Right renal cortex interstitium (tissue), 3 donors: ENCODE measurements at regions not wholly inside any gene's neighbourhood (a gene's known extent, or its start where the extent isn't known, plus 50 kb on each side); places are given as distances from the start of the nearest gene placed in this dataset.

Experiments used
- DNase-seq, 3 donors: peaks; one replicate each; pipeline ENCODE4 v3.0.0-alpha.2; 2013; ENCODE audit warnings: low read depth in 3 of 3, low spot score in 2 of 3

DNA sequence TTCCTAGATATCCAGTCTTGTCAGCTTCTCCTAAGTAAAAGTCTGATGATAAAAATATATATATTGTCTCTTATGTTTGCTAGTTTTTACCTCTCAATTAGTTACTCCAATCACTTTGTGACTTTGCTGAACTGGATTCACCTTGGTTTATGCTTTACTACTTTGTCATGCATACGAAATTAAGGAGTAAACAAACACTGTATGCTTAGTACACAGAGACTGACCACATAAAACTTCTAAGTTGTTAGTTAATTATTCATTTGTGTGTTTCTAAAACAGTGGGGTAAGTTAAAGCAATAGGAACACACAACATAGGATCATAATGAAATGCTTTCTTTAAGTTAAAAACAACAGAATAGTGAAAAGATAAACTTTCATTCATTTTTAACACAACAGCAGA lies 877.3 kb upstream of the MAP3K7 start:
- DNase-seq, result no peak

DNA sequence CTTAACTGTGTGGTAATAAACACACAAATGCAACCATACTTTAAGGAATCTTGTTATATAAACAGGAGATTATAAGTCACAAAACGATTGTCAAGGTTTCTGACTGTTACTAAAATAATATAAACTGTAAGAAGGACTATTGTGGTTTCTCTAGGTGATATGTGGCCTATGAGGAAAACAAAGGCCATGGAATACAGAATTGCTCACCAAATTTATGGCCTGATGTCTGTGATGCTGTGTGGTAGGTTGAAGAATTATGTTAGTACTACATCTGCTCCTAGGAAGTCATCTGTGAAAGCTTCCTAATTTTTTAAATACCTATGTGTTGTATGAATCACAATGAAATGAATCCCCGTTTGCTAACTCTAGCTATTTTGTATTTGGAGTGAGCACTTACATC lies 875.4 kb upstream of the MAP3K7 start:
- no peak for DNase-seq

DNA sequence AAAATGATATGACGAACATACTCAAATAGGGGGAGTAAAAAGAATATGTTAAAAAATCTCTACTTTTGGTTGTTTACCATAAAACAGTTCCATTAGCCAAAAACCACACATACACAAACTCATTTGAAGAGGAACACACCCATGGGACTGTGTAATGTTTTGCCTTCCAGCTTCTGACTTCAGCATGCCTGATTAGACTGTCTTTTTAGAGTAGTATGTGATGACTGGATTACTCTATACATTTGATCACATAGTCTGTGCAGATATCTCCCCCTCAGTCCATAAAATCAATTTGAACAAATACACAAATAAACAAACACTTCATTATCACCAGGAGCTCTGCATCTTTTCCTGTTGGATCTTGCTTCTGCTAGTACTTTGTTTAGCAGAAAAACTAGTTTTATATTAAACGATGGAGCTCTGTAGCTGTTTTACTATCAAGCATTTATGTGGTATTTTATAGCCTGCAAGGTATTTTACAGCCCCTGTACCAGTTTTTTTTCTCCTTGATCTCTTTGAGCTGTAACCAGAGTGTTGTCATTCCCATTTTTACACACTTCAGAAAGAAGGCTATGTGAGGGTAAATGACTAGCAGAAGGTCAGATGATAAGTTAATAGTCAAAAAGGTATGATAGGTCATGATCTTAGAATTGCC lies 866.5 kb upstream of the MAP3K7 start:
- DNase-seq, result no peak

DNA sequence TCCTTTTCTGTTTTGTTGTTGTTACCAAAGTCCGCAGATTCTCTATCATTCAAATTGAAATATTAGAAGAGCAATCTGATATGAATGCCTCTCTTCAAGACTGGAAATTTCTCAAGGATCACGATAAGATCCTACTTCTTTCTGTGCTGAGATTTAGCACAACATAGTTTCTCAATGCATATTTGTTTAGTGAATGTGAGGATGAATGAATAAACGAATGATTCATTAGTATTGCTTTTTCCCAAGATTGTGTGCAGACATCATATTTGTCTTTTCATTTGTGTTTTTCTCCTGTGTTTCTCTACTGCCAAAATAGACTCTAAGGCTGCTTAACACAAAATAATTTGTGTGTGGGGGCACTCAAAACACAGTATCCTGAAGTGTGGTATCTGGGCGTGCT lies 862.7 kb upstream of the MAP3K7 start:
- no peak for DNase-seq

DNA sequence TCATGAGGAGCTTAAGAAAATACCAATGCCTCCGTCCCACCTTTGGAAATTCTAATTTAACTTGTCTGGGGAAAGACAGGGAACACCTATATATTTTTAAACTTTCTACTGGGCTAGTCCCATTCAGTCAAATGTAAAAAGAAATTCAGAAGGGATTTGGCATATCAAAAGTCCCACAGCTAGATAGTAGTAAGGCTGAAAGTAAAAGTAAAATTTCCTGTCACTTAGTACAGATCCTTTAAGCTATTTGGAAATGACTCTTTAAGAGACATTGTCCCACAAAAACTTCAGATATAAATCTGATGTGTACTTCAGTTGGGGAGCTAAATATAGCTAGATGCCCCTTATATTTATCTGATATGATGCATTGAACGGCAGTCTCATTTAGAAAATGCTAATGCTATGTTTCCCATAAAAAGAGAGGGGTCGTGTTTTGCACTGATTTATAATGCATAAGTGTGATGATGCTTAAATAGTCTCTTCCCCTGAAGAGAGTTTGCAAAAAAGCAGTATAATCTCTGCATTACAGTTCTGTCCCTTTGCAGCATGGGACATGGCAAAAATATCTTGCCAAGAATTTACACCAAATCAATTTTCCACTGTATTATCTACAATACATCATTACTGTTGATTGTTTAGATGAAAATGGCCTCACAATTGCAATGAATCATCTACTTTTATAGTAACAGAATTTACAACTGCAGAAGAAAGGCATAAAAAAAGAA lies 860.8 kb upstream of the MAP3K7 start:
- DNase-seq, result no peak

DNA sequence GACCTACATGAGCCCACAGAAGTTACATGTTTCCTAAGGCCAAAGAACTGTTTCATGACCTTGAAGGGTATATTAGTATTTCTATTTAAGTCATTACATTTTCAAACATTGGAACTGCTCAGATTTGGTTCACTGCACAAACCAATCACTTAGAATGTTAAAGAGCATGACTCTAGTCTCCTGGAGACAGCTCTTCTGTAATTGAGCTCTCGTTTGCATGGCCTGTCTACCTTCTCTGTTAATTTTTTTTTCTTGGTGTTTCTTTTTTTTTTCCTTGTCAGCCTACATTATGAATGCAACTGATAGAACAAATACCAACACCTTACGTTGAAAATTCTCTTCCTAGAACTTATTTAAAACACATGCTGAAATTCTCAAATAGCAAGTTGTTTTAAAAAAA lies 860.2 kb upstream of the MAP3K7 start:
- no peak for DNase-seq

DNA sequence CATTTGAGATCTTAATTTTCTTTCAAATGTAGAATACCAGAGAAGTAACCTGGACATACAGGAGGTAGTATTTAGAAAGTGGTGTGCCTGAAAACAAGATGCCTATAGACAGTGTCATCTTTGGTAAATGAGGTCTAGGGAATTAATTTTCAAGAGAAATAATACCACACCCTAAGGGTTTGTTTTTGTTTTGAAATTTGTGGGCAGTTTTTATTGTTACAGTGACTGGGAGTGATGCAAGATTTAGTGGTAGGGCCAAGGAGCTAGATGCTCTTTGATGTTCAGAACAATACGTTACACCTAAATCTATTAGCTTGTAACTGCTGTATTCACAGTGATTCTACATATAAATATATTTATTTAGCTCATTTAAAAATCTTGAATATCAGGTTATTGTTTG lies 856.5 kb upstream of the MAP3K7 start:
- DNase-seq, result no peak

DNA sequence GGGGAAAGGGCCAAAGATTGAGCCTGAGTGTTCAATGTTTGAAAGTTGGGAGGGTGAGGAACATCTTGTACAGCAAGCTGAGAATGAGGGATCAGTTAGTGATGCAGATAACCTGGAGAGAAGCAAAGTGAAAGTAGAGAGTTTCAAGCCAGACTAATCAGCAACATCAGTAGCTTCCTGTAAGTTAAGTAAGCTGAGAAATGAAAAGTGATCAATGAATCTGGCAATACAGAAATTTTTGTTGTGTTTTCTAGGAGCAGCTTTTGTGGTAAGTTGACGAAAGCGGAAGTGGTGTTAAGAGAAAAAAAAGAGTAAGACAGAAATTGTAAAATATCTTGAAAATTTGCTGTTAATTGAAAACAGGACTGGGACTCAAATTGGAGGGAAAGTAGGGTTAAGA lies 855.5 kb upstream of the MAP3K7 start:
- DNase-seq, result no peak

DNA sequence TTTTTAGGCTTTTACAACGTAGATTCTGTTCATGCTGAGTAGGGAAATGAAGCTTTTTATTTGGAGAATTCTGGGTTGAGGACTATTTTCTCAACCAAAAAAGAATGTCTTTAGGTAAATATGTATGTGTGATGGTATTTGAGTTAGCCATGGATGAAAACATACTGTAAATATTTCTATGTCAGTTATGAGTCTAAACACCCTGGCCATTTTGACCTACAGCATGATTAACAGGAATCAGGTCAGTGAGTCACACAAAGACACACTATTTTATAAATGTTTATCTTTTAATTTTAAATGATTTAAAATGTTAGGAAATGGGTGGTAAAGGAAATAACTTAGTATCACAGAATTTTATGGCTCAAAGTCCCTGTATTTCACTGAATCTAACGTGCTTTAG lies 851.7 kb upstream of the MAP3K7 start:
- DNase-seq, result no peak

DNA sequence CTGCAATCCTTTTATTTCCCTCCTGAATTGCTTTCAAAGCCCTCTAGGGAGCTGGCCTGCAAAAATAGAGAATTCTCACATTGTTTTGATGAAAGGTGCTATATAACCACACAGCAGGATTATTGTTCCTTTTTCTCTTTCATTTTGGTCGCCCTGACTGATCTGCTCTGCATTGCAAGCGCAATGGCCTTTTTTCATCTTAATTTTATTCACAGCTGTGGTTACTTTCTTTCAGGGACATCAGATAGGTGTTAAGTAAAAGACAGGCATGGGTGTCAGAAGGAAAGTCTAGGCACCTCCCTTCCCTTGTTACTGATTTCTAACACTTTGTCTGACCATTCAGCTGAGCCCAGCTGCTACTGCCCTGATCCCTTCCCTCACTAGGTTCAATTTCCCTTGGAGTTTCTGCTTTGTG lies 850.5 kb upstream of the MAP3K7 start:
- DNase-seq, result no peak

DNA sequence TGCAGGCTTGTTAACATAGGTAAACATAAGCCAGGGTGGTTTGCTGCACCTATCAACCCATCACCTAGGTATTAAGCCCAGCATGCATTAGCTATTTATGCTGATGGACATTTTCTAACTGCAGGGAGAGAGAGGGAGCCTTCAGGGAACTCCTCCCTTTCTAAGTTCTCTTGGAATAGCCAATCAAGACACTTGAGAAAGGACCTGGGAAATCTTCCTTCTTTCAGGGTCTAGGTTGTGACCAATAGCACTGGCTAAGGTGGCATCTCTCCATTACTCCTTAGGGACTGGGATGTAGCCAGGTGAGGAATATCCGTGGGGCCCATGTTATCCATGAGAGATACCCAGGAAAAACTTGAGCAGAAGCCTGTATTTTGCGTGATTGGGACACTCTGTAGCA lies 849.6 kb upstream of the MAP3K7 start:
- DNase-seq, result no peak

DNA sequence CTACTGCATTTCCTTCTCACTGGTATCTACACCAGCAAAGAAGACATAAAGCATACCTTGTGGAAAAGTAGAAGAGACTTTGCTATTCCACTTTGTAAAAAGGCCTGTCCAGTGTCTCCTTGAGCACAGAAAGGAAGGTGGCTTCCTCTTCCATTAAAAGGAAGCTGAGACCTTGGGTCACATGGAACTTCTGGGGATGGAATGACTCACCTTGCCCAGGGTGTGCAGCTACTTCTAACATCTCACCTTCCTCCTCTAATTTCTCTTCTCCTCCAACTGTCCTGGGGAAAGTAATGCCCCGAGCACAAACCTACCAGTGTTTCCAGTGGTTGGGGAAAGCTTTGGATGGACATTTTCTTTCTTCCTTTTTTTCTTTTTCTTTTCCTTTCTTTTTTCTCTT lies 848.8 kb upstream of the MAP3K7 start:
- no peak for DNase-seq

DNA sequence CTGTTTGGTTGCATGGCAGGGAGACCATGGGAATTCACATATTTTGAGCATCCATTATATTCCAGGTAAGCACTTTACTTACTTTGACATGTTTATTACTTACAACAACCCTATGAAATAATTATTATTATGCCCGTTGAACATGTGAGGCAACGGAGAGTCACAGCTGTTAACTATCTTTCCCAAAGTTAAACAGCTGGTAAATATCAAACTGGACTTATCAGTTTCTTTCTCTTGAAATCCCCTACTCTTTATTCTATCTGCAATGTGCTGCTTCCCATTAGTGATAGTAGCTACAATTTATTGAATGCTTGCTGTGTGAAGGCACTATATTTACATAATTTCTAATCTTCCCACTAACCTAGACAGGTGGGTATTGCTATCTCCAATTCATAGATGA lies 847.7 kb upstream of the MAP3K7 start:
- no peak for DNase-seq

DNA sequence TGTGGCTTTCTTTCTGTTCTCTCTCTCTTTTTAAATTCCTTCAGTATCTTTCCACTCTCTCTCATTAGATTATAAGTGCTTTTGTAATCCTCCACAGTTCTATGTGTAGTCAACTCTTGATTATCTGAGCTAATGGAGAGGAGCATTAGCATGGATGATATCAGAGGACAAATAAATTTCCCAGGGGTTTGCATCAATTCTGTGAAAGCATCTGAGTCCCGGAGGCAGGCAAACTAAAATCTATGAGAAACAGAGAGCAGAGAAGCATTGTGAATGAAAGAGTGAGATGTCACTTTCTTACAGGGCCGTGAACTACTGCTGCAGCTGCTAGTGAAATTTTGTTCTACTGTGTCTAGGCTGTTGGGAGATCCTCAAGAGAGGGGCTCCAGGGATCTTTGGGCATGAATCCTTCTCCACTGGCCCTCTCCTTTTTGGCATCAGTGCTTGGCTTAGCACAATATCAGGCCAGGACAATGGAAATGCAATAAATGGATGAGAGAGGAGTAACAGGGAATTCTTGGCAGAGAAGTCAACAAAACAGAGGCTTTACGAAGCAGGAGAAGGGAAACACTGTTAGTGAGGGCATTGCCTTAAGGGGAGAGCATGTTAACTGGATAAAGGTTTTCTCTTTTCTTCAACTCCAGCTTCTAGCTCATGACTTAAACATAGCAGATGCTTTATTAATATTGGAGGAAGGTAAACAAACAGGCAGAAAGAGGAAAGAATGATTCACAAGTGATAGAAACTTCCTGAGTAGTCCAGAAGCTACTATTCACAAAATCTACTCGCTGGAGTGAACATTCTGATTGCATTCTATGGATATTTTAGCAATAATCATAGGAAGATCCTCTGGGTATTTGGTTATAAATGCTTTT lies 847.0 kb upstream of the MAP3K7 start:
- no peak for DNase-seq

DNA sequence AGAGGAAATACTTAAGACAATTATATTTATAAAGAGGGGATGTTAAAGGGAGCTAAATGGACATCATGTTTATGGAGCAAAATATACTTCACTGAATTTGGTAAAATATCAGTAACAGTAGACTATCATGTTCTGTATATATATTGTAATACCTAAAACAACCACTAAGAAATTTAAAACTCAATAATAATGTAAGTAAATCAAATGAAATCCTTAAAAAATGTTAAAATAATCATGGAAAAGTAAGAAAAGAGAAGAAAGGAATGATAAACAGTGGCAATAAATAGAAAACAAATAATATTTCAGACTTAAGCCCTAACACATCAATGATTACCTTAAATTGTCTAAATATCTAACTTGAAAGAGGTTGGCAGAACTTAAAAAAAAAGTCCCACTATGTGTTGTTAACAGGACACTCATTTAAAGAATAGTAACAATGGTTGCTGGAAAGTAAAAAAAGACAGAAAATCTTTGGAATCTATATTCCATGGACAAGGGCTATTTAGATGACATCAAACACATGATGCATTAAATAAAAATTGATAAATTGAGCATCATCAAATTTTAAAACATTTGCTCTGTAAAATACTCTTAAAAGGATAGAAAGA lies 842.2 kb upstream of the MAP3K7 start:
- no peak for DNase-seq

DNA sequence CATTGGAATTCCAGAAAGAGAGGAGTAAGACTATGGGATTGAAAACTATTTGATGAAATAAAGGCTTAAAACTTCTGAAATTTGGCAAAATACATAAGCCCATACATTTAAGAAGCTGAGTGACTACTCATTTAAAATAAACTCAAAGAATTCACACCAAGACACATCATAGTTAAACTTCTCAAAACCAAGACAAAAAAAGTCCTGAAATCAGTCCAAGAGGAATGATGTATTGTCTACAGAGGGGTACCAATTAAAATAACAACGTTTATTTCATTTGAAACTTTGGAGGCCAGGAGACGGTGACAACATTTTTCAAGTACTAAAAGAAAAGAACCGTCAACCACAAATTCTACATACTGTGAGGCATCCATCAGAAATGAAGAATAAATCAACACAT lies 841.4 kb upstream of the MAP3K7 start:
- DNase-seq, result no peak

DNA sequence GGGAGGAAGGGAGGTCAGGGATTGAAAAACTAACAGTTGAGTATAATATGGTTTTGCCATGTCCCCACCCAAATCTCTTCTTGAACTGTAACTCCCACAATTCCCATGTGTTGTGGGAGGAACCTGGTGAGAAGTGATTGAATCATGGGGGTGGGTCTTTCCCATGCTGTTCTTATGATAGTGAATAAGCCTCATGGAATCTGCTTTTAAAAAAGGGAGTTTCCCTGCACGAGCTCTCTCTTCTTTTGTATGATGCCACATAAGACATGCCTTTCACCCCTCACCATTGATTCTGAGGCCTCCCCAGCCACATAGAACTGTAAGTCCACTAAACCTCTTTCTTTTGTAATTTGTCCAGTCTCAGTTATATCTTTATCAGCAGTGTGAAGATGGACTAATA lies 833.4 kb upstream of the MAP3K7 start:
- DNase-seq, result no peak

DNA sequence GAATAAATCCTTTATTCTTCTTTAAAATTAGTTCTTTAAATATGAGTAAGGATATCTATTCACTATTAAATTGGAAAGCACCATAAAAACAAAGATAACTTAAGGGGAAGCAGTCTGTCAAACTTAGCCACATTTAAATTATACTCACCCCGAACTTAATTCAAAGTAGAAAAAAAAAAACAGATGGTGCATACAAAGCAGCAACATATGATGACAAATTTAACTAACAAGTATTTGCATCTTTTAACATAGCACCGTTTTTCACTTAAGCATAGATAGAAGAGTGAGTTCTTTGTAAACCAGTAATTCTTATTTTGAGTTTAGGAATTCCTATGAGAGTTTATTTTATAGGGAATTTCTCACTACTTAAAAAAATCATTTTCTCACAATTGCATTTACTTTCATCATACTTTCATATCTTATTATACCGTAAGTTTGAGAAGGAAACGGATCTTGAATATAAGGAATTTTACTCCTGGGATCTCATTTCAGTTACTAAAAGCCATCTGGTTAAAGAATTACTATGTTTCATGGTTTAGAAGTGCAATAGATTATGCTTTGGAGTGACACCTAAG lies 828.2 kb upstream of the MAP3K7 start:
- DNase-seq, result no peak

DNA sequence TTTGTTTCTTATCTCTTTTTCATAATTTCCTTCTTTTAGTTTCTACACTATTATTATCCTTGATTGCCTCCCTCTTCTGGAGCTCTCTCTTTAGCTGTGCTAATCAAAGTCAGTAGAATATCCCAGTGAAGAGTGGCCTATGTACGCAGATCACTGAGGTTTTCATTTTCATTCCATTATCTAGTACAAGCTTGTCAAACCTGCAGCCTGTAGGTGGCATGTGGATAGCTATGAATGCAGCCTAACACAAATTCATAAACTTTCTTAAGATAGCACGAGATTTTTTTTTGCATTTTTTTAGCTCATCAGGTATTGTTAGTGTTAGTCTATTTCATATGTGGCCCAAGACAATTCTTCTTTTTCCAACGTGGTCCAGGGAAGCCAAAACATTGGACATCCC lies 825.7 kb upstream of the MAP3K7 start:
- no peak for DNase-seq

DNA sequence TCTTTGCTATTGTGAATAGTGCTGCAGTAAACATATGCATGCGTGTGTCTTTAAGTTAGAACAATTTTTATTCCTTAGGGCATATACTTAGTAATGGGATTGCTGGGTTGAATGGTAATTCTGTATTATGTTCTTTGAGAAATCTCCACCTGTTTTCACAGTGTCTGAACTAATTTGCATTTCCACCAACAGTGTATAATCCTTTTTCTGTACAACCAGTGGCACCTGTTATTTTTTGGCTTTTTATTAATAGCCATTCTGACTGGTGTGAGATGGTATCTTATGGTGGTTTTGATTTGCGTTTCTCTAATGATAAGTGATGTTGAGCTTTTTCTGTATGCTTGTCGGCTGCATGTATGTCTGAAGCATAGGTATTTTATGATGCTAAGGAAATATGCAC lies 820.8 kb upstream of the MAP3K7 start:
- no peak for DNase-seq

DNA sequence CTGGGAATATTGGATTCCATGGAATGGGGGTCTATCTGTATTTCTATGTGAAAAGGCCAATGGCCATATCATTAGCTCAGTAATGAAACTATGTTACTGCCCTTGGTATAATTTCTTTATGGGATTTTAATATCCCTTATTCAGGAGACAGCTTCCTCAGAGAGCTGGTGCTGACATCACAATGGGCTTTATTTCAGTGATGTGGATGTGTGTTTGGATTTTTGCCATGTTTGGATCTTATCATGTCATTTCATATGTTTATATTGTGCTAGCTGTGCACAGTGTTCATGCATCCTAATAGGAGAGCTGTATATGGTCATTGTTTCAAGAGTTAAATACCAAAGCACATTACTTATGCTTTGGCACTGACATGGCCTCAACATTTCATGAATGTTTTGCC lies 806.1 kb upstream of the MAP3K7 start:
- no peak for DNase-seq
